KMS-11 (cell line): ENCODE measurements at regions not wholly inside any gene's neighbourhood (a gene's known extent, or its start where the extent isn't known, plus 50 kb on each side); places are given as distances from the start of the nearest gene placed in this dataset.

Source experiments
- H2AFZ ChIP-seq: fragments of 200-600 bp; sonication (generic); 2 replicates; pipeline ENCODE4 v1.6.1; 2016; ENCODE audit warnings: antibody characterized with exemption, mixed run types, low read depth
- H3K27ac ChIP-seq: fragments of 200-600 bp; sonication (generic); 2 replicates; pipeline ENCODE4 v1.6.1; 2016; ENCODE audit warnings: mild to moderate bottlenecking, mixed run types
- H3K27me3 ChIP-seq: fragments of 200-600 bp; sonication (generic); 2 replicates; pipeline ENCODE4 v1.6.1; 2017; ENCODE audit warnings: mild to moderate bottlenecking, low read depth, mixed run types, moderate library complexity; ENCODE audit not compliant: insufficient read depth
- H3K36me3 ChIP-seq: fragments of 200-600 bp; sonication (generic); 2 replicates; pipeline ENCODE4 v1.6.1; 2017; ENCODE audit warnings: mild to moderate bottlenecking, mixed run types; ENCODE audit not compliant: insufficient read depth
- H3K4me1 ChIP-seq: fragments of 200-600 bp; sonication (generic); 2 replicates; pipeline ENCODE4 v1.6.1; 2016; ENCODE audit warnings: mild to moderate bottlenecking, low read depth, mixed run types; ENCODE audit not compliant: poor library complexity, severe bottlenecking
- H3K4me2 ChIP-seq: fragments of 200-600 bp; sonication (generic); 2 replicates; pipeline ENCODE4 v1.7.0; 2016; ENCODE audit warnings: mild to moderate bottlenecking, mixed run types
- H3K4me3 ChIP-seq: fragments of 200-600 bp; sonication (generic); IDR thresholded peaks from 2 replicates; pipeline ENCODE4 v1.6.1; 2017; ENCODE audit warnings: low read depth, low read length, mixed read lengths; ENCODE audit not compliant: insufficient read depth
- H3K79me2 ChIP-seq: fragments of 200-600 bp; sonication (generic); 2 replicates; pipeline ENCODE4 v1.6.1; 2016; ENCODE audit warnings: low read depth, mixed run types; ENCODE audit not compliant: insufficient read depth
- H3K9ac ChIP-seq: fragments of 200-600 bp; sonication (generic); 2 replicates; pipeline ENCODE4 v1.6.1; 2016; ENCODE audit warnings: mild to moderate bottlenecking, mixed run types
- H4K20me1 ChIP-seq: fragments of 200-600 bp; sonication (generic); 2 replicates; pipeline ENCODE4 v1.6.1; 2016; ENCODE audit warnings: mild to moderate bottlenecking, mixed run types; ENCODE audit not compliant: insufficient read depth
- TF ChIP-seq, protein P1 (sequence below): fragments of 200-600 bp; sonication (generic); conservative IDR thresholded peaks from 2 replicates; pipeline ENCODE4 v1.6.1; 2017; ENCODE audit warnings: low read depth, mild to moderate bottlenecking, antibody characterized with exemption, low read length, moderate library complexity, mixed read lengths

GRCh38 chr1:58047265-58047858 lies 499.2 kb downstream of the OMA1 start:
- H3K4me1 ChIP-seq, result no peaks in the 10 kb centered on the region
- no peak overlapping the region for H3K9ac ChIP-seq
- H3K4me3 ChIP-seq, result no peak overlapping the region
- no peaks in the 10 kb centered on the region for H3K79me2 ChIP-seq
- H3K4me2 ChIP-seq, result no peak overlapping the region
- H3K36me3 ChIP-seq, result no peaks in the 10 kb centered on the region
- H3K27ac ChIP-seq, result no peak overlapping the region
- no peaks in the 10 kb centered on the region for H3K27me3 ChIP-seq
- TF ChIP-seq, protein P1, sequence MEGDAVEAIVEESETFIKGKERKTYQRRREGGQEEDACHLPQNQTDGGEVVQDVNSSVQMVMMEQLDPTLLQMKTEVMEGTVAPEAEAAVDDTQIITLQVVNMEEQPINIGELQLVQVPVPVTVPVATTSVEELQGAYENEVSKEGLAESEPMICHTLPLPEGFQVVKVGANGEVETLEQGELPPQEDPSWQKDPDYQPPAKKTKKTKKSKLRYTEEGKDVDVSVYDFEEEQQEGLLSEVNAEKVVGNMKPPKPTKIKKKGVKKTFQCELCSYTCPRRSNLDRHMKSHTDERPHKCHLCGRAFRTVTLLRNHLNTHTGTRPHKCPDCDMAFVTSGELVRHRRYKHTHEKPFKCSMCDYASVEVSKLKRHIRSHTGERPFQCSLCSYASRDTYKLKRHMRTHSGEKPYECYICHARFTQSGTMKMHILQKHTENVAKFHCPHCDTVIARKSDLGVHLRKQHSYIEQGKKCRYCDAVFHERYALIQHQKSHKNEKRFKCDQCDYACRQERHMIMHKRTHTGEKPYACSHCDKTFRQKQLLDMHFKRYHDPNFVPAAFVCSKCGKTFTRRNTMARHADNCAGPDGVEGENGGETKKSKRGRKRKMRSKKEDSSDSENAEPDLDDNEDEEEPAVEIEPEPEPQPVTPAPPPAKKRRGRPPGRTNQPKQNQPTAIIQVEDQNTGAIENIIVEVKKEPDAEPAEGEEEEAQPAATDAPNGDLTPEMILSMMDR, result peak; percentile 66
- no peaks in the 10 kb centered on the region for H4K20me1 ChIP-seq
- no peak overlapping the region for H2AFZ ChIP-seq

- H4K20me1 ChIP-seq, result no peaks in the 10 kb centered on the region
- H3K27ac ChIP-seq, result no peak overlapping the region
- H3K4me1 ChIP-seq, result no peaks in the 10 kb centered on the region
- no peak overlapping the region for H3K4me2 ChIP-seq
- no peak overlapping the region for H3K9ac ChIP-seq
- H3K79me2 ChIP-seq, result no peaks in the 10 kb centered on the region
- TF ChIP-seq, protein P1, result no peak
- no peaks in the 10 kb centered on the region for H3K27me3 ChIP-seq
- H3K4me3 ChIP-seq, result no peak overlapping the region
- H2AFZ ChIP-seq, result no peak overlapping the region
- H3K36me3 ChIP-seq, result no peaks in the 10 kb centered on the region
Observed at GRCh38 chr1:58045094-58045705, 501.3 kb downstream of the OMA1 start.

- H3K4me1 ChIP-seq, result no peaks in the 10 kb centered on the region
- no peaks in the 10 kb centered on the region for H3K27me3 ChIP-seq
- no peak overlapping the region for H3K4me3 ChIP-seq
- TF ChIP-seq, protein P1, result no peak
- H4K20me1 ChIP-seq, result no peaks in the 10 kb centered on the region
- H2AFZ ChIP-seq, result no peak overlapping the region
- H3K9ac ChIP-seq, result no peak overlapping the region
- no peaks in the 10 kb centered on the region for H3K79me2 ChIP-seq
- no peak overlapping the region for H3K27ac ChIP-seq
- H3K4me2 ChIP-seq, result no peak overlapping the region
- H3K36me3 ChIP-seq, result no peaks in the 10 kb centered on the region
Observed at GRCh38 chr1:58041621-58042020, 504.9 kb downstream of the OMA1 start.

GRCh38 chr1:58038574-58038973 lies 508.0 kb downstream of the OMA1 start:
- Histone ChIP-seq H3K27me3 (no peaks in the 10 kb centered on the region), H3K9ac (no peak overlapping the region), H3K36me3 (no peaks in the 10 kb centered on the region), H4K20me1 (no peaks in the 10 kb centered on the region), H3K79me2 (no peaks in the 10 kb centered on the region), H3K27ac (no peak overlapping the region), H3K4me1 (no peaks in the 10 kb centered on the region), H2AFZ (no peak overlapping the region), H3K4me2 (no peak overlapping the region), H3K4me3 (no peak overlapping the region)
- TF ChIP-seq, protein P1, result no peak
